GM21423 (cell line): ENCODE measurements at regions not wholly inside any gene's neighbourhood (a gene's known extent, or its start where the extent isn't known, plus 50 kb on each side); places are given as distances from the start of the nearest gene placed in this dataset.
"Not testable (repeated sequence)": the region's sequence is repeated elsewhere in the genome, so short reads cannot be mapped to it uniquely, and the experiment has no call there.

ENCODE experiments used
- ATAC-seq: cut with Tn5 transposase; IDR thresholded peaks from one replicate; pipeline ENCODE4 v1.9.1; 2021; ENCODE audit warnings: mild to moderate bottlenecking, moderate library complexity; ENCODE audit not compliant: unreplicated experiment

- no peak for ATAC-seq
These were observed 164.9 kb upstream of the USP25 start for GRCh38 chr21:15564907-15565306.

GRCh38 chr21:15566703-15567102 lies 163.1 kb upstream of the USP25 start:
- no peak for ATAC-seq

DNA sequence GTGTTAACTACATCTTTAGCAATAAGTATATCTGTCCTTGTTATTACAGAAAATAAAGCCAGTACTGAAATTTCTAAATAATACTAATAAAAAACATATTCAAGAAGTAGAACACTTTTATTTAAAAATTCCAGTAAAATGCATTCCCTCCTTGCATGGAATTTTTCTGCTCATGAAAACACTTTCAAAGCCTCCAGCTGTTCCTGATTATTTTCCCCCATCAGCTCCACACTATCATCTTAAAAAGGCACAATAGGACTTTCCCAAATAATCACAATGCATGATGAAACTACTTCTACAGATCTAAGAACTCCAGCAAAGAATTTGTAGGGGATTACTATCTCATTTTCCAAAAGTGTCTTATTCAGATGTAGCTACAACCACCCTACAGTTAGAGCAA lies 162.6 kb upstream of the USP25 start:
- ATAC-seq, result no peak

GRCh38 chr21:15568516-15568915 lies 161.3 kb upstream of the USP25 start:
- ATAC-seq, result no peak

DNA sequence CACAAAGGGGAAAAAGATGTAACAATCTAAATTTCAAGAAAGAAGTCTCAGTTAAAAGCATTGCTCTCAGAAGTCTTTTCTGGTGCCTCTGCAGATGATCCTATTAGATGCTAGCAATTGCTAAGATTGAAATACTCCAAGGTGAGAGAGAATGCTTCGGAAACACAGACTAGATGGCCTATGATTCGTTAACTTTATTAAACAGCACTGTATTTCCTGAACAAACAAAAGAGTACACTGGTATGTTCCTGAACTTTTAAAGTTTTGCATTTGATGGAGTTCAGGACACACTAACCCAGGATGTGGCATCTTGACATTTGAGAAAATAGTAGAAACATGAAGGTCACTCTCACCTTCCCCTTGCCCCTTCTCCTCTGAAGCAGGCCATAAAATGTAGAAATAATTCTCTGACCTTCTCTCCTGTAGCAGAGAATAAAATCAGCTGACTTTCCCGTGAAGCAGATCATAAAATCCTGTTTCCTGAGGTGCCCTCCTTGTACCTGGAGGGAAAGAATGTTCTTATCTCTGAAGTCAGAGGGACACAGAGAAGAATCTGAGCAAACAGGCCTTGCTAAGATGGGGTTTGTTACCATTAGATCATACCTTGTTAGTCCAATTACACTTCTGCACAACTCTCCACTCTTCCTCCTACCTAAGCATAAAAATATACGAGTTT lies 142.9 kb upstream of the USP25 start:
- ATAC-seq, result no peak

DNA sequence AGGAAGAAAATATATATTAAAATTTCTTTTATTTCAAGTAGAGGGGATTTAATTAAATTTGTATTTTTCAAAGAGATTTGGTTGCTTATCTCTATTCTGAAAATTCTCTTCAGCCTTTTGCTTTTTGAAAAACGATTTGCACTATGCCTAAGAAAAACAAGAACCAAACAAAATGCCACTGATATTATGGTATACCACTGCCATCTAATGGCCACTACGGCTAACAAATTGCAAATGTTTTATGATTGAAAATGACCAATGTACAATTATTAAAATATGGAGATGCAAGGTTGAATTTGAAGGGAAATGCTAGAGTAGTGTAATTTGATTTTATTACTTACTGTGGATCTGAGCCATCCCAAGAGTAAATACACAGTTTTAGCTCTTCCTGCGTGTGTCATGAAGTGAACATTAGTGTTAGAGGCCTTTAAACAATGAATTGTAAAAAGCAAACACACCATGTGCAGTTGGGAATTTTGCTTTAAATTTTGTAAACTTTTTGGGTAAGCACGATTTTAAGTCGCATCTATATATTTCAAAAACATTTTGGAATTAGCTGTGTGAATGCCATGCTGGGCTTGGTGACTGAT lies 137.4 kb upstream of the USP25 start:
- no peak for ATAC-seq

DNA sequence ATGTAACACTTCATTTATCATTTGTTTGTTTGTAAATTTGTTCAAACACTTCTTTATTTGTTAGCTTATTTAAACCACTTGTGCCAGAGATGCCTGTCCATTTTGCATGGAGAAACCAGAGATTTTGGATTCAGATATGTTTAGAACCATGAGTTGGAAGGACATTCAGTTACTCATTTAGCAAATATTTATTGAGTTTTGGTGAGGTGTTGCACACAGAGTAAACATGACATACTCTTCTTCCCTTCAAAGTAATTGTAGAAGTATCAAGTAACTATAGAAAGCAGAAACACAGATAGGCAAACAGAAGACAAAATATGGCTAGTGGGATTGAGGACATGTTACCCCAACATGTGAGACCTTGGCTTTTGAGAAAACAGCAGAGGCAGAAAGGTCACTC lies 136.8 kb upstream of the USP25 start:
- no peak for ATAC-seq

DNA sequence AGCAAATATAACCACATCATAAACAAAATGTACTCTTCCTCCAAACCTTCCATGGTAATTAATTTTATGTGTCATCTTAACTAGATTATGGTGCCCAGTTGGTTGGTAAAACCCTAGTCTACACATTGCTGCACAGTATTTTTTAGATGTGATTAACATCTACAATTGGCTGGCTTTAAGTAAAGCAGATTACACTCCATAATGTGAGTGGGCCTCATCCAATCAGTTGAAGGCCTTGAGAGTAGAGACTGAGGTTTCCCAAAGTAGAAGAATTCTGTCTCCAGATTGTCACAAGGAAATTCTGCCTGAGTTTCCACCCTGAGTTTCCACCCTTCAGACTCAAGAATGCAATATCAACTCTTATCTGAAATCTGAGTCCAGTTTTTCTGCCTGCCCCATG lies 128.4 kb upstream of the USP25 start:
- ATAC-seq, result no peak

- no peak for ATAC-seq
These were observed 125.4 kb upstream of the USP25 start for GRCh38 chr21:15604413-15604812.

DNA sequence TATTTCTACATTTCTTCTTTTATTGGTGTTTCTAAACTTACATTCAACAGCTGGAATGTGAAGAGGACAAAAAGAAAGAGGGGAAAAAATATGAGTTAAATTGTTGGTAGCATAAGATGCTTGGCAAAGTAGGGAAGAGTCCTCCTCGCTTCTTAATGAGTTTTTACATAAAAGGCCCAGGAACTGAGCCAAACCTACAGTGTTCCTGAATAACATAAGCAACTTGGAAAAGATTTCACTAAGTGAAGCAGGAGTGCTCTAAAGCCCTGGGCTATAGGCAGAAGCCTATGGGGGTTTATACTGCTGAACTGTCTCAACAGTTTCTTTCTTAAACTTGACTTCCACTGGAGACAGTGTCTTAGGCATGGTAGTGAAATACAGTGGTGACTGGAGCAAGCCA lies 115.0 kb upstream of the USP25 start:
- no peak for ATAC-seq

DNA sequence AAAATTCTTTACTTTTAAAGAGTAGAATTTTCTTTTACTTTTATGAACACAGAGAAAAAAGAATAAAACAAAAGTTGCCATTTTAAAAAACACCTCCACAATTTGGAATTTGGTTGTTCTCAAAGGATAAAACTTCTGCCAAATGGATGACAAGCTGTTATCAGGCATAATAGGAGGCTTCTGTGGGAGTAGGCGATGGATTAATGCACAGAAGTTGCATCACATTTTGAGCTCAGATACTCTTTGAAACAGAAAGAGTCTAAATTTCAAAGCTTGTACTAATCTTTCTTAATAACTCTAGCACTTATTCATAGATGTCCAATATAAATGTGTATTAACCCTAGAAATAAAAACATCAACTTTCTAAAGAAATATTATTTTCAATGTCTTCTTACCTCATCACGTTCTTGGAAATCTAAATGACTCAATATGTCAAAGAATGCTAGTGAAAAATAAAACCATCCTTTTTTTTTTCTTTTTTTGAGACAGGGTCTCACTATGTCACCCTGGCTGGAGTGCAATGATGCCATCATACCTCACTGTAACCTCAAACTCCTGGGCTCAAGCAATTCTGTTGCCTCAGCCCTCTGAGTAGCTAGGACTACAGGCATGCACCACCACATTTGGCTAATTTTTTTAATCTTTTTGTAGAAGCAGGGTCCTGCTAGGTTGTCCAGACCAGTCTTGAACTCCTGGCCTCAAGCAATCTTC lies 112.8 kb upstream of the USP25 start:
- ATAC-seq, result no peak

GRCh38 chr21:15617964-15618363 lies 111.8 kb upstream of the USP25 start:
- ATAC-seq, result no peak

GRCh38 chr21:15620892-15621291 lies 108.9 kb upstream of the USP25 start:
- ATAC-seq, result no peak

DNA sequence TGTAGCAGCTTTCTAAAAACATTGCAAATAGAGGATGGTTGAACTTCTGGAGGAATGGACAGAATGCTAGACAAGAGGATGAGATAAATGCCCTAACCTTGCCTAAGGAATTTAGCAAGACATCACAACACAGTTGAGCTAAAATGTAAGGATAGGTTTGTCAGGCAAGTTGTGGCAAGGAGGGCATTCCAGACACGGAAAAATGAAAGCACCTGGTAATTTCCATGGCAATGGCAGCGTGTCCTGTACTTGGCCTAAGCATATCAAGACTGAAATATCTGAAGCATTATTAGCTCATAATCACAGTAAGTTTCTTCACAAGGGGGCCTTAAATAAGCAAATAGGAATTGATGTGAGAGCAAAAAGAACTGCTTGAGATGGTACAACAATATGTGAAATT lies 105.1 kb upstream of the USP25 start:
- no peak for ATAC-seq

DNA sequence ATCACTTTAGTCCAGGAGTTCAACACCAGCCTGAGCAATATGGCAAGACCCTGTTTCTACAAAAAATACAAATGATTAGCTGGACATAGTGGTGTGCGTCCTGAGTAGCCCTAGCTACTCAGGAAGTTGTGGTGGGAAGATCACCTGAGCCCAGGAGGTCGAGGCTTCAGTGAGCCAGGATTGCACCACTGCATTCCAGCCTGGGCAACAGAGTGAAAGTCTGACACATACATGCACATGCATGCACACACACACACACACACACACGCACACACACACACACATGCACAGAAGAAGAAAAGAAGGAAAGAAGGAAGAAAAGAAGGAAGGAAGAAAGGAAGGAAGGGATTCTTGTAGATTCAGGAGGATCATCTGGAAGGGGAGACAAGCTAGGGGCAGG lies 104.4 kb upstream of the USP25 start:
- ATAC-seq, result no peak

- no peak for ATAC-seq
These were observed 103.8 kb upstream of the USP25 start for GRCh38 chr21:15626031-15626430.

- no peak for ATAC-seq
These were observed 102.8 kb upstream of the USP25 start for GRCh38 chr21:15627011-15627410.

DNA sequence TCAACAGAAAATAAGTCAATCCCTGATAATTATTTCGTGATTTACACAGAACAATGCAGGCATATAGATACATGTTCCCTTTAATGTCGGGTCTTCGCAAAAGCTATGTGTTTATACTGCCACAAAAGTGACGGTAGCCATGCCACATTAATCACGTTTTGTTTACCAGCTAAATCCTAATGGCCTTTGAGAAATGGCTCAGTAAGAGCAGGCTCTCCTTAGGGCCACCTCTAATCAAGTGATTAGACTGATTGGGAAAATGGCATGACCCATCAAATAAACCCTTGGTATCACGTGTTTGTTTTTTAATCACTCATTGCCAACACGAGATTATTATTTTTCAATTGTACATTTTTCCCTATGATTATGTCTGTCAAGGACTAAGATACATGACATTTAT lies 102.0 kb upstream of the USP25 start:
- ATAC-seq, result no peak

- no peak for ATAC-seq
These were observed 98.4 kb upstream of the USP25 start for GRCh38 chr21:15631342-15631741.

DNA sequence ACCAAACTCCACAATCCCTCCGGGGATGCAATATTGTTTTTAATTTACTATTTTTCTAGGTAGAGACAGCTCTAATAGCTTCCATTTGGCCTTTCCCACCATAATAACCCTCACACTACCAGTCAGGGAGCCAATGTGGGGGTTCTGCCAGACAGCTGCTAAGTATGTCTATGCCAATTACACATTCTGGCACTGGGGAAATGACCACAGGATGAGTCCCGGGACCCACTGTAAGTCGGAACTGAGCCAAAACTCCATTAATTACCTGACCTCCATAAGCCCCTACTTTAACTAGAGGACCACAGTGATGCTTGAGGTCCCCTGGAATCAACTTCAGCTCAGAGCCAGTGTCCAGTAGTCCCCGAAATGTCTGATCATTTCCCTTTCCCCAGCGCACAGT lies 95.2 kb upstream of the USP25 start:
- ATAC-seq, result not testable (repeated sequence)

- no peak for ATAC-seq
These were observed 90.8 kb upstream of the USP25 start for GRCh38 chr21:15638856-15639549.

DNA sequence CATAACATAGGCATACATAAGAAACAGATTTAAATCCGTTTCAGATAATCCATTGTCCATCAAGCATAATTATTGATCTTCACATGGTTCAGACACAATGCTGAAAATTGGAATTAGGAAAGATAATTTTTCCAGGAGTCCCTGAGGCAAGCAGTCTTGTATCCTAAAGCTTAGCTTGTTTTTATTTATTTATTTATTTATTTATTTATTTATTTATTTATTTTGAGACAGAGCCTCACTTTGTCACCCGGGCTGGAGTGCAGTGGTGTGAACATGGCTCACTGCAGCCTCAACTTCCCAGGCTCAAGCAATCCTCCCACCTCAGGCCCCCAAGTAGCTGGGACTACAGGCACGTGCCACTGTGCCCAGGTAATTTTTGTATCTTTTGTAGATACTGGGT lies 89.7 kb upstream of the USP25 start:
- ATAC-seq, result not testable (repeated sequence)
